ENCODE measurements at regions not wholly inside any gene's neighbourhood (a gene's known extent, or its start where the extent isn't known, plus 50 kb on each side); places are given as distances from the start of the nearest gene placed in this dataset.
"Not testable (repeated sequence)": the region's sequence is repeated elsewhere in the genome, so short reads cannot be mapped to it uniquely, and the experiment has no call there.

DNA sequence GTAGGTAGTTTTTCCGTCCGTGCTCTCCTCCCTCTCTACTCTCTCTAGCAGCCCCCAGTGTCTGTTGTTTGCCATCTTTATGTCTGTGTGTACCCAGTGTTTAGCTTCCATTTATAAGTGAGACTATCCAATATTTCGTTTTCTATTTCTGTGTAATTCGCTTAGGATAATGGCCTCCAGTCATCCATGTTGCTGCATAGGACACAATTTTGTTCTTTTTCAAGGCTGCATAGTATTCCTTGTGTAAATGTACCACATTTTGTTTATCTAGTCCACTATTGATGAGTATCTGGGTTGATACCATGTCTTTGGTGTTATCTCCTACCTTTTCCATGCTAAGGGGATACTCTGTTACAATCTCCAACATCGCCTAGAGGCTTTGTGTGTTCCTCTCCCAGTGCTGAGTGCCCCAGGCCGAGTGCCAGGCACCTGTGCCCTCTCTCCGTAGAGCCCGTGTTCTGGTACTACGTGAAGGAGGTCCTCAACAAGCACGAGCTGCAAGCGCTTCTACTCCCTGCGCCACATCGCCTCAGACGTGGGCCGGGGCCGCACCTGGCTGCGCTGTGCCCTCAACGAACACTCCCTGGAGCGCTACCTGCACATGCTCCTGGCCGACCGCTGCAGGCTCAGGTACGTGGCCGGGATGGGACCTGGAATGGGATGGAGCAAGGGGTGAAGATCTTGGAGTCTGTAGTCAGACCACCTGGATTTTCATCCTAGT, 51.0 kb downstream of the NPIPB11 start:
- not testable (repeated sequence) for H3K4me3 ChIP-seq (ENCODE audit: low read length, poor library complexity, severe bottlenecking); H3K9me3 ChIP-seq (ENCODE audit: insufficient read depth, low read depth, low read length); H3F3A ChIP-seq (ENCODE audit: low read depth); H3K79me2 ChIP-seq (ENCODE audit: insufficient read depth, low read length); H3K27me3 ChIP-seq (ENCODE audit: insufficient read depth, low read length, poor library complexity, severe bottlenecking); H3K9ac ChIP-seq (ENCODE audit: low read depth, low read length, poor library complexity, severe bottlenecking); H3K36me3 ChIP-seq (ENCODE audit: insufficient read depth, low read length); H2AFZ ChIP-seq (ENCODE audit: low read length); H3K9me2 ChIP-seq (replicated peaks; ENCODE audit: low read depth, low read length); H4K20me1 ChIP-seq (ENCODE audit: insufficient read depth, low read length, poor library complexity, severe bottlenecking); H3K4me2 ChIP-seq (ENCODE audit: low read depth, low read length, poor library complexity, severe bottlenecking); H3K4me1 ChIP-seq (ENCODE audit: insufficient read depth, low read length, poor library complexity, severe bottlenecking)

DNA sequence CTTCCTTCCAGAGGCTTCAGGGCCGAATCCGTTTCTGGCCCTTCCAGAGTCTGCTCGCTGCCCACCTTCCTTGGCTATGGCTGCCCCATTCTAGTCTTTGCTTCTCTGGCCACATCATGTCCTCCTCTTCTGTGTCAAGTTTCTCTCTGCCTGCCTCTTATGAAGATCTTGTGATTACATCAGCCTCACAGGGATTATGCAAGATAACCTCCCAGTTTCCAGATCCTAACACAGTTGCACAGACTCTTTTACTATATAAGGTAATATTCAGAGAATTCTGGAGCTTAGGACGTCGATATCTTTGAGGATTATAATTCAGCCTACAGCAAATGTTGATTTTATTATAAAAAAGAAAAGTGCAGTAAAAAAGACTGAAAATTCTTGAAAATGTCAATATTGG, 52.1 kb downstream of the NPIPB11 start:
- not testable (repeated sequence) for H3K9me3 ChIP-seq (ENCODE audit: insufficient read depth, low read depth, low read length); H3K4me3 ChIP-seq (ENCODE audit: low read length, poor library complexity, severe bottlenecking); H3K27me3 ChIP-seq (ENCODE audit: insufficient read depth, low read length, poor library complexity, severe bottlenecking); H3F3A ChIP-seq (ENCODE audit: low read depth); H3K36me3 ChIP-seq (ENCODE audit: insufficient read depth, low read length); H3K4me2 ChIP-seq (ENCODE audit: low read depth, low read length, poor library complexity, severe bottlenecking); H2AFZ ChIP-seq (ENCODE audit: low read length); H4K20me1 ChIP-seq (ENCODE audit: insufficient read depth, low read length, poor library complexity, severe bottlenecking); H3K79me2 ChIP-seq (ENCODE audit: insufficient read depth, low read length); H3K4me1 ChIP-seq (ENCODE audit: insufficient read depth, low read length, poor library complexity, severe bottlenecking); H3K9me2 ChIP-seq (replicated peaks; ENCODE audit: low read depth, low read length); H3K9ac ChIP-seq (ENCODE audit: low read depth, low read length, poor library complexity, severe bottlenecking)

DNA sequence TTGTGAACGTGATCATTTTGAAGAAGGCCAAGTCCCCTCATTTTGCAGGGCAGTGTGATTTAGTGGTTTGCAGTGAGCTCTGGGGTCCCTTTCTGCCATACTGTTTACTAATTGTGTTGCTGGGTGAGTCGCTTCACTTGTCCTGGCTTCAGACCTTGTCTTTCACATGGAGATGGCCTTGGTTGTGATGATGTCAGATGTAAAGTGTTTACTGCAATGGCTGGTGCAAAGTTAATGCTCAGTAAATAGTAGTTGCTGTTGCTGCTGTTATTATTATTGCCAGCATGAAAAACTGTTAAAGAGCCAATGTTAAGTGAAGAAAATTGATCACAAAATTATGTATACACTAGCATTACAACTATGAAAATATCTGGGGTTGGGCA, 53.9 kb downstream of the NPIPB11 start:
- not testable (repeated sequence) for H3K36me3 ChIP-seq (ENCODE audit: insufficient read depth, low read length); H3F3A ChIP-seq (ENCODE audit: low read depth); H4K20me1 ChIP-seq (ENCODE audit: insufficient read depth, low read length, poor library complexity, severe bottlenecking); H3K79me2 ChIP-seq (ENCODE audit: insufficient read depth, low read length); H3K9me2 ChIP-seq (replicated peaks; ENCODE audit: low read depth, low read length); H3K9me3 ChIP-seq (ENCODE audit: insufficient read depth, low read depth, low read length); H2AFZ ChIP-seq (ENCODE audit: low read length); H3K27me3 ChIP-seq (ENCODE audit: insufficient read depth, low read length, poor library complexity, severe bottlenecking); H3K4me2 ChIP-seq (ENCODE audit: low read depth, low read length, poor library complexity, severe bottlenecking); H3K4me1 ChIP-seq (ENCODE audit: insufficient read depth, low read length, poor library complexity, severe bottlenecking); H3K9ac ChIP-seq (ENCODE audit: low read depth, low read length, poor library complexity, severe bottlenecking); H3K4me3 ChIP-seq (ENCODE audit: low read length, poor library complexity, severe bottlenecking)

DNA sequence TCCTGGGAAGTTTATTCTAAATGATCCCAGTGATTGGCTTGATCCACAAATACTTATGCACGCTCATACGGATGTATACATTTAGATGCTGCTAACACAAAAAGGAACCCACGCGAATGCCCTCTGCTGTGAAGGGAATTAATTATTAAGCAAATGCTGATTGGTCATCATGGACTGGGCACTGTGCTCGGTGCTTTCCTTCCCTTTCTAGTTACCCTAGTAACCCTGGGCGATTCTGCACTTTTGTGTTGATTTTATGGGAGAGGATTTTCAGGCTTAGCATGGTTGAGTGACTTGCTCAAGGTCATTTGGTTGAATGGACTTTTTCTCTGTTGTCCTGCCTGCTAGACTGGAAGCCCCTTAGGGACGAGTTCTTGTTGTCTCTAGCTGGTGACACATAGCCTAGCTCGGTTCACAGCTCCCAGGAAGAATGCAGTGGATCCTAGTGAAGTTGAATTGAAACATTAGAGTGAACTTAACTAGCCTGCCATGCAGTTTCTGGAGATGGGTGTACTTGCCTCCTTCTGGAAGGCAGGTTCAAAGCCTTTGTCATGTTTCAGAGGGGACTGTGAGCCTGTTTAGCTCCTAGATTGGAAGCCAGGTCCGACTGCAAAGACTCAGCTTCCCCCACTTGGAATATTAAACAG, 54.4 kb downstream of the NPIPB11 start:
- H3K36me3 ChIP-seq (ENCODE audit: insufficient read depth, low read length); H3K9me2 ChIP-seq (replicated peaks; ENCODE audit: low read depth, low read length); H3K4me3 ChIP-seq (ENCODE audit: low read length, poor library complexity, severe bottlenecking); H3K9me3 ChIP-seq (ENCODE audit: insufficient read depth, low read depth, low read length); H3K4me2 ChIP-seq (ENCODE audit: low read depth, low read length, poor library complexity, severe bottlenecking); H3K27me3 ChIP-seq (ENCODE audit: insufficient read depth, low read length, poor library complexity, severe bottlenecking); H3F3A ChIP-seq (ENCODE audit: low read depth); H3K79me2 ChIP-seq (ENCODE audit: insufficient read depth, low read length); H3K4me1 ChIP-seq (ENCODE audit: insufficient read depth, low read length, poor library complexity, severe bottlenecking); H4K20me1 ChIP-seq (ENCODE audit: insufficient read depth, low read length, poor library complexity, severe bottlenecking); H3K9ac ChIP-seq (ENCODE audit: low read depth, low read length, poor library complexity, severe bottlenecking); H2AFZ ChIP-seq (ENCODE audit: low read length): not testable (repeated sequence)

DNA sequence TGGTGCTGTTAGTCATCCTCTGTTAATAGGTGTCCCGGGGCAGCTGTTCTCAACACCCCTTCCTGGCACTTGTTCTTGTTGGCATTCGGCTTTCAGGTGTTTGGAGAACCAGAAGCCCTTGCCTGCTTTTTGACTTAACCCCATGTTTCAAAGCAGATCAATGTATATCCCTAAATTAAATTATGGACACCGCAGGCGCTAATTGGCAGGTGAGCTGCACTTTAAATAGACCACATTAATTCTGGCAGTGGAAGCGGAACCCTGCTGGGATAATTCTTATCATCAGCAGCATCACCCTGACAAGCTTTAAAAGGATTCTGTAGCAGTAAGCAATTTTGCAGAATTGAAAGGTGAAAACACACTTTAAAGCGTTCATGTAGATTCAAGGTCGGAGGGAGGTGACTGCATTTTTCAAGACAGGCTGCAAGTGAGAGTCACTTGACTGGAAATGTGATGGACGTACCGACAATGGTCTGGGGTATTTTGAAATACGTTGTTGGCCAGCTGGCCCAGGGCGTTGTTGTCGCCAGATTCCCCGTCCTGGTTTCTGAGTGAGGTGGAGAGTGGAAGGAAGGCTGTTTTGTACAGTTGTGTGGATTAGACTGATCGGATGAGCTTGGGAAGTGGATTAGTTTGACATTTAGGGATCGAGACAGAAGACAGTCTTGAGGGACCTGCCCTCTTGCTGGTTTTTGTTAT, 55.1 kb downstream of the NPIPB11 start:
- not testable (repeated sequence) for H3K36me3 ChIP-seq (ENCODE audit: insufficient read depth, low read length); H3K9me3 ChIP-seq (ENCODE audit: insufficient read depth, low read depth, low read length); H3K4me3 ChIP-seq (ENCODE audit: low read length, poor library complexity, severe bottlenecking); H2AFZ ChIP-seq (ENCODE audit: low read length); H3K9me2 ChIP-seq (replicated peaks; ENCODE audit: low read depth, low read length); H4K20me1 ChIP-seq (ENCODE audit: insufficient read depth, low read length, poor library complexity, severe bottlenecking); H3F3A ChIP-seq (ENCODE audit: low read depth); H3K9ac ChIP-seq (ENCODE audit: low read depth, low read length, poor library complexity, severe bottlenecking); H3K4me1 ChIP-seq (ENCODE audit: insufficient read depth, low read length, poor library complexity, severe bottlenecking); H3K4me2 ChIP-seq (ENCODE audit: low read depth, low read length, poor library complexity, severe bottlenecking); H3K27me3 ChIP-seq (ENCODE audit: insufficient read depth, low read length, poor library complexity, severe bottlenecking); H3K79me2 ChIP-seq (ENCODE audit: insufficient read depth, low read length)

DNA sequence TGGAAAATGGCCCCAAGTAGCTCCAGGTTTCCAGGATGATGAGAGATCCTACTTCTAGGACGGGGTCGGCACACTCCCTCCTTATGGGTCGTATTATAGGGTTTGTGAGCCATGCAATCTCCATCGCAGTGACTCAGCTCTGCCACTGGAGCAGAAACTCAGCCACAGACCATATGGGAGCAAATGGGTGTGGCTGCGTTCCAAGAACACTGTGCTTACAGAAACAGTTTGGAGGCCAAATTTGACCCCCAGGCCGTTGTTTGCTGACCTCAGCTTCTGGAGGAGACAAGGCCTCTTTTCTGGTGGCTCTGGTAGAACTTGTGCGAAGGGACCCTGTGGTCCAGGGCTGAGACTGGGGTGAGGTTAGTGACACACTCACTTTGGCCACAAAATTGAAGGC, 56.5 kb downstream of the NPIPB11 start:
- H3K36me3 ChIP-seq (ENCODE audit: insufficient read depth, low read length); H2AFZ ChIP-seq (ENCODE audit: low read length); H3K4me3 ChIP-seq (ENCODE audit: low read length, poor library complexity, severe bottlenecking); H3K9me2 ChIP-seq (replicated peaks; ENCODE audit: low read depth, low read length); H4K20me1 ChIP-seq (ENCODE audit: insufficient read depth, low read length, poor library complexity, severe bottlenecking); H3K79me2 ChIP-seq (ENCODE audit: insufficient read depth, low read length); H3K4me1 ChIP-seq (ENCODE audit: insufficient read depth, low read length, poor library complexity, severe bottlenecking); H3K9ac ChIP-seq (ENCODE audit: low read depth, low read length, poor library complexity, severe bottlenecking); H3K27me3 ChIP-seq (ENCODE audit: insufficient read depth, low read length, poor library complexity, severe bottlenecking); H3K4me2 ChIP-seq (ENCODE audit: low read depth, low read length, poor library complexity, severe bottlenecking); H3K9me3 ChIP-seq (ENCODE audit: insufficient read depth, low read depth, low read length); H3F3A ChIP-seq (ENCODE audit: low read depth): not testable (repeated sequence)

DNA sequence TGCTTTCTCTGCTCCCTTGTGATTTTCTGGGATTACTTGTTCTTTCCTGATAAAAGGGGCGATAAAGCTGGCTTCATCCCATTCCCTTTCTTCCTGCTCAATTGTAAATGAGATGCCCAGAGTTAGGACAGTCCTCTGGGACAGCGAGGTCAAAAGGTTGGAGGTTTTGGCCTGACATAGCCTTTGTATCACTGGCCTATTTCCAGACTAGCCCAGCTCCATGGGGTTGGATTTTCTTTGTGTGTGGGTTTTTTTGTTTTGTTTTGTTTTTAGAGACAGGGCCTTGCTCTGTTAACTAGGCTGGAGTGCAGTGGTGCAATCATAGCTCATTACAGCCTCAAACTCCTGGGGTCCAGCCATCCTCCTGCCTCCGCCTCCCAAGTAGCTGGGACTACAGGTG, 57.8 kb downstream of the NPIPB11 start:
- H3K4me3 ChIP-seq (ENCODE audit: low read length, poor library complexity, severe bottlenecking); H3K79me2 ChIP-seq (ENCODE audit: insufficient read depth, low read length); H3K36me3 ChIP-seq (ENCODE audit: insufficient read depth, low read length); H3K9ac ChIP-seq (ENCODE audit: low read depth, low read length, poor library complexity, severe bottlenecking); H4K20me1 ChIP-seq (ENCODE audit: insufficient read depth, low read length, poor library complexity, severe bottlenecking); H3K4me1 ChIP-seq (ENCODE audit: insufficient read depth, low read length, poor library complexity, severe bottlenecking); H3K27me3 ChIP-seq (ENCODE audit: insufficient read depth, low read length, poor library complexity, severe bottlenecking); H2AFZ ChIP-seq (ENCODE audit: low read length); H3K9me2 ChIP-seq (replicated peaks; ENCODE audit: low read depth, low read length); H3K9me3 ChIP-seq (ENCODE audit: insufficient read depth, low read depth, low read length); H3F3A ChIP-seq (ENCODE audit: low read depth); H3K4me2 ChIP-seq (ENCODE audit: low read depth, low read length, poor library complexity, severe bottlenecking): not testable (repeated sequence)

Measured in Loucy (cell line).